ENCODE measurements at regions not wholly inside any gene's neighbourhood (a gene's known extent, or its start where the extent isn't known, plus 50 kb on each side); places are given as distances from the start of the nearest gene placed in this dataset.

GRCh38 chr21:14678973-14679574 lies 133.0 kb upstream of the SAMSN1 start:
- DNase-seq (no peak), ATAC-seq (no peak)
- Histone ChIP-seq H3K4me1 (no peaks in the 10 kb centered on the region), H3K4me3 (no peak overlapping the region), H3K36me3 (no peaks in the 10 kb centered on the region), H3K27ac (no peak overlapping the region), H3K9me3 (no peaks in the 10 kb centered on the region), H3K27me3 (no peaks in the 10 kb centered on the region)
- TF ChIP-seq, protein P1, sequence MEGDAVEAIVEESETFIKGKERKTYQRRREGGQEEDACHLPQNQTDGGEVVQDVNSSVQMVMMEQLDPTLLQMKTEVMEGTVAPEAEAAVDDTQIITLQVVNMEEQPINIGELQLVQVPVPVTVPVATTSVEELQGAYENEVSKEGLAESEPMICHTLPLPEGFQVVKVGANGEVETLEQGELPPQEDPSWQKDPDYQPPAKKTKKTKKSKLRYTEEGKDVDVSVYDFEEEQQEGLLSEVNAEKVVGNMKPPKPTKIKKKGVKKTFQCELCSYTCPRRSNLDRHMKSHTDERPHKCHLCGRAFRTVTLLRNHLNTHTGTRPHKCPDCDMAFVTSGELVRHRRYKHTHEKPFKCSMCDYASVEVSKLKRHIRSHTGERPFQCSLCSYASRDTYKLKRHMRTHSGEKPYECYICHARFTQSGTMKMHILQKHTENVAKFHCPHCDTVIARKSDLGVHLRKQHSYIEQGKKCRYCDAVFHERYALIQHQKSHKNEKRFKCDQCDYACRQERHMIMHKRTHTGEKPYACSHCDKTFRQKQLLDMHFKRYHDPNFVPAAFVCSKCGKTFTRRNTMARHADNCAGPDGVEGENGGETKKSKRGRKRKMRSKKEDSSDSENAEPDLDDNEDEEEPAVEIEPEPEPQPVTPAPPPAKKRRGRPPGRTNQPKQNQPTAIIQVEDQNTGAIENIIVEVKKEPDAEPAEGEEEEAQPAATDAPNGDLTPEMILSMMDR (IDR thresholded peaks at IDR 0.05 in 4 of 5, conservative IDR thresholded peaks at IDR 0.05 in 1 of 5) = no peak
- no peak for TF ChIP-seq POLR2A (IDR thresholded peaks at IDR 0.05)
- intact Hi-C loops (cut with DNase I; ENCODE audit: low total_unique reads) (no loop called here), in situ Hi-C loops (cut with MboI; ENCODE audit: low sequenced_read_pairs in 4 of 4) (no loop called here)

GRCh38 chr21:14677639-14678179 lies 131.6 kb upstream of the SAMSN1 start:
- Histone ChIP-seq H3K27ac (no peak overlapping the region), H3K36me3 (no peaks in the 10 kb centered on the region), H3K27me3 (no peaks in the 10 kb centered on the region), H3K9me3 (no peaks in the 10 kb centered on the region), H3K4me1 (no peaks in the 10 kb centered on the region), H3K4me3 (no peak overlapping the region)
- intact Hi-C loops (cut with DNase I; ENCODE audit: low total_unique reads) = no loop called here
- DNase-seq = no peak
- in situ Hi-C loops (cut with MboI; ENCODE audit: low sequenced_read_pairs in 4 of 4) = no loop called here
- ATAC-seq = no peak
- TF ChIP-seq, protein P1 (IDR thresholded peaks at IDR 0.05 in 4 of 5, conservative IDR thresholded peaks at IDR 0.05 in 1 of 5) = no peak
- TF ChIP-seq POLR2A (IDR thresholded peaks at IDR 0.05) = no peak

DNA sequence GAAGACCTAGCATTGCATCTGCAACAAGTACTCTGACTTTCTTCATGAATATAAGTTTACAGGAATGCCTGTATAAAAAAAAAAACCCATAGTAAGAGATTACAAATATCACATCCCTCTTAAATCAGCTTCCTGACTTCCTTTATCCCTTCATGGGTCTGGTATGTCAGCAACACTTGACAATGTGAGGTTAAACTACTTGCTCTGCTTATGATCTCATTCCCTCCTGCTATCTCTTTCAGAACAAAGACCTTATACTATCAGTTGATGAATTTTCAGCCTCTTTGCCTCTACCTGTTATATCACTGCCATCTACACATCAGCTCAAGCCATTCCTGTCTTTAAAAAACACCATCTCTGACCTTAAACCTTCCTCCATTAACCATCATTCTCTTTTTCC lies 130.9 kb upstream of the SAMSN1 start:
- in situ Hi-C loops (cut with MboI; ENCODE audit: low sequenced_read_pairs in 4 of 4) = no loop called here
- Histone ChIP-seq H3K36me3 (no peaks in the 10 kb centered on the region), H3K4me1 (no peaks in the 10 kb centered on the region), H3K4me3 (no peak overlapping the region), H3K9me3 (no peaks in the 10 kb centered on the region), H3K27me3 (no peaks in the 10 kb centered on the region), H3K27ac (no peak overlapping the region)
- intact Hi-C loops (cut with DNase I; ENCODE audit: low total_unique reads) = no loop called here
- no peak for ATAC-seq
- DNase-seq = no peak
- TF ChIP-seq, protein P1 (IDR thresholded peaks at IDR 0.05 in 4 of 5, conservative IDR thresholded peaks at IDR 0.05 in 1 of 5) = no peak
- no peak for TF ChIP-seq POLR2A (IDR thresholded peaks at IDR 0.05)

- Histone ChIP-seq H3K4me1 (no peaks in the 10 kb centered on the region), H3K36me3 (no peaks in the 10 kb centered on the region), H3K4me3 (no peak overlapping the region), H3K27ac (no peak overlapping the region), H3K9me3 (no peaks in the 10 kb centered on the region), H3K27me3 (no peaks in the 10 kb centered on the region)
- intact Hi-C loops (cut with DNase I; ENCODE audit: low total_unique reads) = no loop called here
- ATAC-seq (no peak), DNase-seq (no peak)
- in situ Hi-C loops (cut with MboI; ENCODE audit: low sequenced_read_pairs in 4 of 4) = no loop called here
- no peak for TF ChIP-seq POLR2A (IDR thresholded peaks at IDR 0.05)
- TF ChIP-seq, protein P1 (IDR thresholded peaks at IDR 0.05 in 4 of 5, conservative IDR thresholded peaks at IDR 0.05 in 1 of 5) = no peak
These were observed 129.8 kb upstream of the SAMSN1 start for GRCh38 chr21:14675774-14676530.
